Gastroesophageal sphincter (tissue), 3 donors: ENCODE measurements at regions not wholly inside any gene's neighbourhood (a gene's known extent, or its start where the extent isn't known, plus 50 kb on each side); places are given as distances from the start of the nearest gene placed in this dataset.
"Not testable (repeated sequence)": the region's sequence is repeated elsewhere in the genome, so short reads cannot be mapped to it uniquely, and the experiment has no call there.

Experiments used
- POLR2A ChIP-seq, 2 donors: fragments of 450-650 bp; IDR thresholded peaks; one replicate each; pipeline ENCODE4 v1.6.1; 2017; ENCODE audit warnings: antibody characterized with exemption in 2 of 2, mild to moderate bottlenecking in 2 of 2, moderate library complexity in 1 of 2
- TF ChIP-seq, protein P1 (sequence below), 4 experiments: fragments of 200-600 bp in 2 of 4; fragments of 450-650 bp in 2 of 4; sonication (generic) in 1 of 4; IDR thresholded peaks; one replicate each; pipeline ENCODE4 v1.5.1; 2017 to 2019; ENCODE audit warnings: antibody characterized with exemption in 4 of 4, mild to moderate bottlenecking in 2 of 4, moderate library complexity in 2 of 4

DNA sequence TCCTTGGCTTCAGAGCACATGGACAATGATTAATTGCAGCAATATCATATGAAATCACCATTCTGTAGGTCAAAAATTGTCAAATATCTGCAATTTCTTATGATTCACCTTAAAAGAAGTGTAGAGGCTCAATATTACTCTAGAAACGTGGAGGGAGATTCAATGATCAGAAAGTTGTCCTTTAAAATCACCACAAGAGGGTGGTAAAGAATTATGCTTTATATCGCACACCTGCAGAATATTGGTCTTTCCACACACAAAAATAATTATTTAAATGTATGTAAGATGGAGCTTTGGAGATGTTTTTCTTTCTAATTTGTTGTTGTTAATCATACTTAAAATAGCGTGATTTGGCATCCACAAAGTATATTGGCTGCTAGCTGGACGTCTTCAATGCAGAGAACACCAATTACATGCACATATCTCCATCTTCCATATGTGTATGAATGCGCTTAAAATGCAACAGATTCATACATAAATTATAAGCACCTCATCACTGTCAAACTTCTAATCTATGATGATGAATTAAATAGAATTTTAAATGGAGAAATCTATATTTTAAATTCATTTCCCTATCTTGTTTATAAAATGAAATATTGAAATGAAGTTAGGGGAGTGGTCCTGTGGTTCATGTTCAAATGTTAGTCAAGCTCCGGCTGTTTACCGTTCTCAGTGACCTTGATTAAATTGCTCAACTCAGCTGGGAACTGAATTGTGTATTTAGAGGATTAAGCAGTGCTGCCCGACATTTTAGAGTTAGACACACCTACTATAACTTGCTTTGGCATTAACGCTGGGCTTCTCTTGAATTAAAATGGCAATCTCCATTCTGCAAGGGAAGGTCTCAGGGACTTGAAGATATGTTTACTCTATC lies 153.5 kb upstream of the CHL1 start:
- TF ChIP-seq, protein P1, sequence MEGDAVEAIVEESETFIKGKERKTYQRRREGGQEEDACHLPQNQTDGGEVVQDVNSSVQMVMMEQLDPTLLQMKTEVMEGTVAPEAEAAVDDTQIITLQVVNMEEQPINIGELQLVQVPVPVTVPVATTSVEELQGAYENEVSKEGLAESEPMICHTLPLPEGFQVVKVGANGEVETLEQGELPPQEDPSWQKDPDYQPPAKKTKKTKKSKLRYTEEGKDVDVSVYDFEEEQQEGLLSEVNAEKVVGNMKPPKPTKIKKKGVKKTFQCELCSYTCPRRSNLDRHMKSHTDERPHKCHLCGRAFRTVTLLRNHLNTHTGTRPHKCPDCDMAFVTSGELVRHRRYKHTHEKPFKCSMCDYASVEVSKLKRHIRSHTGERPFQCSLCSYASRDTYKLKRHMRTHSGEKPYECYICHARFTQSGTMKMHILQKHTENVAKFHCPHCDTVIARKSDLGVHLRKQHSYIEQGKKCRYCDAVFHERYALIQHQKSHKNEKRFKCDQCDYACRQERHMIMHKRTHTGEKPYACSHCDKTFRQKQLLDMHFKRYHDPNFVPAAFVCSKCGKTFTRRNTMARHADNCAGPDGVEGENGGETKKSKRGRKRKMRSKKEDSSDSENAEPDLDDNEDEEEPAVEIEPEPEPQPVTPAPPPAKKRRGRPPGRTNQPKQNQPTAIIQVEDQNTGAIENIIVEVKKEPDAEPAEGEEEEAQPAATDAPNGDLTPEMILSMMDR (IDR thresholded peaks at IDR 0.05) = peak in 3 of 4 experiments; percentile 19 to 50 (median 49)
- TF ChIP-seq POLR2A (IDR thresholded peaks at IDR 0.05) = not testable (repeated sequence)
